Caki2 (cell line): ENCODE measurements at regions not wholly inside any gene's neighbourhood (a gene's known extent, or its start where the extent isn't known, plus 50 kb on each side); places are given as distances from the start of the nearest gene placed in this dataset.
A peak's percentile ranks its signal among the peaks of the same experiment; 100 is the strongest.
"Not testable (repeated sequence)": the region's sequence is repeated elsewhere in the genome, so short reads cannot be mapped to it uniquely, and the experiment has no call there.

Experiments used
- DNase-seq: peaks from one replicate; pipeline ENCODE4 v3.0.0-alpha.2; 2015; ENCODE audit warnings: low read depth
- in situ Hi-C: cut with HindIII; loops from 2 replicates; pipeline ENCODE4 v1.10.0; 2016; ENCODE audit warnings: low sequenced_read_pairs, low pct_unique_long_range_greater_than_20kb, mixed read lengths

DNA sequence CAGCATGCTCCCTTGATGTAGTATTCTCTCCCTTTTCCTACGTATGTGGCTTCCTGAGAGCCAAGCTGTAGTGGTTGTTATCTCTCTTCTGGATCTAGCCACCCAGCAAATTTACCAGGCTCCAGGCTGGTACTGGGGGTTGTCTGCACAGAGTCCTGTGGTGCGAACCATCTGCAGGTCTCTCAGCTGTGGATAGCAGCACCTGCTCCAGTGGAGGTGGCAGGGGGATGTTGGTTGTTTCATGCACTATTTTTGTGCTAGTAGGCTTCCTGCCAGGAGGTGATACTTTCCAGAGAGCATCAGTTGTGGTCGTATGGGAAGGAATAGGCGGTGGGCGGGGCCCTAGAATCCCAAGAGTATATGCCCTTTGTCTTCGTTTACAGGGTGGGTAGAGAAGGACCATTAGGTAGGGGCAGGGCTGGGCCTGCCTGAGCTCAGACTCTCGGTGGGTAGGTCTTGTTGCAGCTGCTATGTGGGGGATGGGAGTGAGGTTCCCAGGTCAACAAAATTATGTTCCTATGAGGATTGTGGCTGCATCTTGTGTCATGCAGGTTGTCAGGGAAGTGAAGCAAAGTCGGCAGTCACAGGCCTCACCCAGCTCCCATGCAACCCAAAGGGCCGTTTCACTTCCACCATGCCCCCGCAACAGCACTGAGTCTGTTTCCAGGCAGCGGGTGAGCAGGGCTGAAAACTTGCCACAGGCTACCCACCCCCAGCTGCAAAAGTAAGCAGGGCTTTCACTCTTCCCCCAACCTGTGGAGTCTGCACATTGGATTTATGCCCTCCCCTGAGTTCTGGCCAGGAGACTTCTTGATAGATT, 1139.5 kb downstream of the BCL11A start:
- DNase-seq: no peak
- in situ Hi-C loops: no loop called here

DNA sequence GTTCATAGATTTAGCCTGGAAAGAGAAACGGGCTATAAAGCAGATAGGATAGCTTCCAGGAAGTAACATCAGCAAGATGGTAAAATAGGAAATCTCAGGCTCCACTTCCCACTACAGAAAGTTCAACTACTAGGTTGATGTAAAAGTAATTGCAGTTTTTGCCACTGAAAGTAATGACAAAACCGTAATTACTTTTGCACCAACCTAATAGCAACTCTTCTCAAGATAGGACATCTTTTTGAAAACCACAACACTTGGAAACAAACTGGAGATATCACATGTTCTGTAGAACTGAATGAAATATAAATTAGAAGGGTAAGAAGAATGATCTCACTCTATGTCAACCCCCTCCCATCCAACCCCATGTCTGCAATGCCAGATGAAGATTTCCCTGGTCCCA, 1154.3 kb downstream of the BCL11A start:
- in situ Hi-C loops: no loop called here
- DNase-seq: no peak

DNA sequence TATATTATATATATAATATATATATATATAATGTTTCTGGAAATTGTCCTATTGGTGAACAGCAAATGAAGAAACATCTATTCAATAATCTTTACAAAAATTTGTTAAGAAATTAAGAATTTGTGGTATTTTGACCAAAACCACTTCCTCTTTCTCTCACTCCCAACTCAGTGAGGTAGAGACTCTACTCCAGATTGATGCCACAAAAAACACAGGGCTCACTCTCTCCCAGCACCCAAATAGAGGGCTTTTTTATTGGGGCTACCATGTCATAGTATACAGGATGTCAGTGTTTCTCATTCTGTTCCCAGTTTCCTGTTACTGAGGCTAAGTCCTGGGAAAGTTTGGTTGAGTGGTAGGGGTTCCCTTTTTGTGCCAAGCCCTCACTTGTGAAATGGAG, 1155.4 kb downstream of the BCL11A start:
- DNase-seq: no peak

DNA sequence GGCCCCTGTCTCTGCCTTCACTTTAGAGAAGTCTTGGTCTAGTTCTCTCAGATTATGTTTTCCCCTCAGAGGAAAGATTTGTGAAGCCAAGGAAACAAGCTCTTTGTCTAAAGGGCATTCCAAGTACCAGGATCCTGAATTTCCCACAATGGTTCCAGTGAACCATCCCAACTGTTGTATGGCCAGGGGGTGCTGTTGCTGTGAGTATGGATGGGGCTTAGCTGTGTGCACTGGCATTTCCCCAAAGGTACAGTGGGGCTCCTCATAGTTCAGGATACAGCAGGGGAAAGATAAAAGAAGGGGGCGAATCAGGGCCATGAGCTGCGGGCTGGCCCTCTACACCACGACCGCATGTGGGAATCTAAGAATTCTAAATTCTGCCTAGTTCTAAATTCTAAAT, 1154.0 kb upstream of the FANCL start:
- DNase-seq: no peak
- in situ Hi-C loops: no loop called here

More for the DNA sequence above, 1155.4 kb downstream of the BCL11A start:
- in situ Hi-C loops: no loop called here

DNA sequence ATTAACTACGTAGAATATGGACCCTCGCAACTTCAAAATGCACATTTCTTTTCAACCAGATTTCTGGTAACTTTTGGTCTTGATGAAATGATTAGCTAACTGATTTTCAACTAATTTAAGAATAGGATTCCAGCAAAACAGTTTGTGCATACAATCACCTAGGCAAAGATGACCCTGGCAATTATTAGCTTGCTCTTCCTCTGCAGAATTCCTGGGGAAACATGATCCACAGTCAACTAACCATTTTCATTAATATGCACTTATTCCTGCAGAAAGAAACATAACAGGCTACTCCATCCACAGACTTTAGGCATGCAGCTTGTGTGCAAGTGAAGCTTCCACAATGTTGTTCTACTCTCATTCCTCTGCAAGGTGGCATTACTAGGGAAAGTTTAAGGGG, 1150.8 kb upstream of the FANCL start:
- DNase-seq: peak; percentile 35
- in situ Hi-C loops: no loop called here

DNA sequence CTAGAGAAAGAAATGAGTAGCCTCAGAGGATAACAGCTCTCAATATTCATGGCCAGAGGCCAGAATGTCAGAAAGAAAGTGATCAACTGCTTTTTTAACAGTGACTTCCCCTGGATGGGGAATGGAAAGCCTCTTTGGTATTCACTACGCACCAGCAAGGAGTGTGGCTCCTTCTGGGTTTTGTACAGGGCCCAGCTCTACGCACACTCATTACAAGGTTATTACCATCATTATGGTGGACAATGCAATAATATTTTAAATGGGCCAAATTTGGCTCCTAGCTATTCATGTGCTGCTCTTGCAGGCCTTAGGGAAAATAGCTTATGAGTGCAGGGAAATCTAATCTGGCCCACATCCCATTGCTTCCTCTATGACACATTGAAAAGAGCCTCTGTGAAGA, 1149.5 kb upstream of the FANCL start:
- in situ Hi-C loops: no loop called here
- no peak for DNase-seq

DNA sequence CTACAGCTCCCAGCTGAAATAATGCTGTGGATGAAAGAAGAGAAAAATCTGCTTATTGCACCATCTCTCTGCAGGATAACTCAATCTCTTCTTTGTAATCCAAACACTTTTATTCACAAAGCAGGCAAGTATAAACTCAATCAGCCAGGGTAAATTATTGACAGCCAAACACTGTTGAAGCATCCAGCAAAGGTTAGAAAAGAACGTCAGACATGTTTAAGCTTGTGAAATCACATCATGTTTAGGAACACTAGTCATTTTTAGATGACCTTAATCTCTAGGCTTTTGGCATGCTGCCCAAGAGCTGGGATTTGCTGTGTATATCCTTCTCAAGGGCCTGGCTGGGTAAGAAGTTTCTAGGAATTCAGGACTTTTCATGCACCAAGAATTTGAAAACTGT, 1148.1 kb upstream of the FANCL start:
- DNase-seq: peak; percentile 88

DNA sequence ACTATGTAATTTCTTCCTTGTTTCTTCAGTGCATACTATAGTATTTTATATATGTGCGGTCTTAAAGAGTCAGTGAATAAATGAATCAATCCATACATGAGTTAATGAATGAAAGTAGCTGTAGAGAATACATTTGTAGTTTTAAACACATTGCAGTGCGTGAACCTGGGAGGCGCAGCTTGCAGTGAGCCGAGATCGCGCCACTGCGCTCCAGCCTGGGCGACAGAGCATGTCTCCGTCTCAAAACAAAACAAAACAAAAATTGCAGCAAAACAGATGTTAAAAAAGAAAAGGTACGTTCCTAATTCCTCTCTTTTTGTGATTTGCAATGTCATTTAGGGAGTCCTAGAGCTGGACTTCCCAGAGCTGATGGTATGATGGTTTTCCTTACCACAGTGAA, 1144.8 kb upstream of the FANCL start:
- no peak for DNase-seq
- in situ Hi-C loops: no loop called here

More for the DNA sequence above, 1148.1 kb upstream of the FANCL start:
- in situ Hi-C loops: no loop called here

DNA sequence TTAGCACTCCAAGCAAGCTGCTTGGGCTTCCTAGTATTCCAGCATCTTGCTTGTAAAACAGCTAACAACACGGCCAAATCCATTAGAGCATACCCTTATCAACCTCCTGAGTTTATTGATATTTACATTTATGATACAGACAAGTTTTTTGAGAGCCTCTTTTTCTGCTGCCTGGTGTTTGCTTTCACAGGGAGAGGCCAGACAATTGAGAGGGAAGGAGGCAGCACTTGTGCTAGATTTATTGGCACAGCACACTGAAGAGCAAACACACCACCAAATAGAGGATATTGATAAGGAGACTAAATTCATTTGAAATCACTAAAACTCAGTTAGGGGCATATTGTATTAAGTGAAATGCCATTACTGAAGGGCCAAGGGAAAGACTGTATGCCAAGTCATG, 1142.3 kb upstream of the FANCL start:
- in situ Hi-C loops: no loop called here
- no peak for DNase-seq

DNA sequence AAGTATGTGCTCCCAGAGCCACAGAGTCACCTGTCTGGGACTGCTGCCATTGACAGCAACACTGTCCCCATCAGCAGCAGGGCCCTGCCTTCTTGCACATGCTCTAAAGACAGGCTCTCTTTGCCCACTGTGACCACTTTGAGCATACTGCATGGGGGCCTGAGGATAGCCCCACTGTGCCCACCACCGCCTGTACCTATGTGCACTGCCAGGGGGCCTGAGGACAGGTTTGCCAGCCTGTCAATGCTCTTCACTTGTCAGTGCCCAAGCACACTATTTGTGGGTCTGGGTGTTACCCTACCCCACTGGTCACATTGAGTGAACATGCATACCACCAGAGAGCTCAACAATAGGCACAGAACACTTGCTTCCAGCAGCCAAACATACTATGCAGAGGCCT, 1137.0 kb upstream of the FANCL start:
- no peak for DNase-seq
- in situ Hi-C loops: no loop called here

DNA sequence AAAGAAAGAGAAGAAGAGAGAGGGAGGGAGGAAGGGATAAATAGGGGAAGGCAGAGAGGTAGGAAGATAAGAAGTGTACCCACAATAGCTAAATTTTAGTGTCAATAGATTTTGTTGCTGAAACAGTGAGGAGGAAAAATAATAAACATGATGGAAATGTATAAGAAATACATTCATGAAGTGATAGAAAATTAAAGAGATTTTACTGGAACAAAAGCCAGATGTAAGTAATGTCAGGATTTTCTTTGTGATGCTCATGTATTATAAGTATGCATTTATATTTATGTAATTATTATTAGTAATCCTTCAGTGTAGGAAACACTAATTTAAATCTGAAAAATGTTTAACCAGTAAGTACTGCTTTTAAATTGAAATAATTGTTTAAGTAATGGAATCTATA, 1125.2 kb upstream of the FANCL start:
- in situ Hi-C loops: no loop called here
- no peak for DNase-seq

DNA sequence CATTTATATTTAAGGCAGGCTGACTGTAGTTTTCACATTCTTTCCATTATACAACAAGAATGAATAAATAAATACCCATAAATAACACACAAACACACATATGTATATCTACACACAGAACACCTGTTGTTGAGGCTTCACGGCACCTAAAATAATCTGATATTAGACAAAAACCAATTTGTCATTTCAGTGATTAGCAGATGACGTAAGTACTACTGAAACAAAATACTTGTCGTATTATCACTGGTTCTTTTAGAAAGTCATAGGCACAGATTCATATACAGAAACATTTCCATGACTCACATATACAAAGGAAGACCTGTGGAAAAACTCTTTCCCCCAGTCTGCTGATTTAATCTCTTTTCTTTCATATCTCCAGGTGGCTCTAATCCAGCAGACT, 1113.4 kb upstream of the FANCL start:
- no peak for DNase-seq
- in situ Hi-C loops: no loop called here

DNA sequence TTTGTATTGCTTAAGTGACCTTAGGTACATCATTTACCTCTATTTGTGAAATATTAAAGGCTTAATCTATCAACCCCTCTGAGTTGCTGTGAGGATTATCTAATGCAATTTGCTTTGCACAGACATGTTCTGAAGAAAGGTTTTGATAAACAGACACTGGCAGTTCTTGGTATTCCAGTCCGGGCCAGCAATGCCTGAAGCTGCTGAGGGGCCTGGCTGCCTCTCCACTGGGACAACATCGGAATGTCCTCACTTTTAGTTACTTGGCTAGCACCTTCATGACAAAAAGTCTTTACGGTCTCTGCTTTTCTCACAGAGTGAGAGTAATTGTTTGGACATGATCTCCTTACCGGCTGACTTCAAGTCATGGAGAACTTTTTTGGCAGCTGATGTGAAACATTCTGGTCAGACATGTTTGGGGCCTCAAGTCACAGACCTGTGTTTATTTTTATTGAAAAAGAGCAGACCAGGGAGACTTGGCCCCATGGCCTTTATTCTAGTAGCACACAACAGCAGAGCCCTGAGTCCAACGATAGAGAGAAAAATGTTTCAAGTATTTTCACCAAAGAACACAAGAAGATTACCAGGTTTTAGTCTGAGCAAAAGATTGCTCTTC, 1112.3 kb upstream of the FANCL start:
- no peak for DNase-seq
- in situ Hi-C loops: no loop called here

DNA sequence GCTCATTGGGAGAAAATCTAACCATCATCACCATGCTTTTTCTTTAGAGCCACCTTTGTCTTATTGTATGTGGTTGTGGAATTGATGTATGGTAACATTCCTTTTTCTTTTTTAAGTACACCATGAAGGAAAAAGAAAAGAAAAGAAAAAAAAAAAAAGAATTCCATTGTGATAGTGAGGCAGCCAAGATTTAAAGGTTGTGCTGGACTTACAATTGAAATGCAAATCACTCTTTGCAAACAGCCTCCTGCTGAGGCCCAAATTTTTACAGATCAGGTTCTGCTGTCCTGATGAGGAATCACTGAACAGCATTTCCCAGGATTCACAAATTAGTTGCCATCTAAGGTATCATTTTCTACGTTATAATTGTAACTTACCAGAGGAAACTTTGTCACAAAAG, 1101.0 kb upstream of the FANCL start:
- in situ Hi-C loops: no loop called here

DNA sequence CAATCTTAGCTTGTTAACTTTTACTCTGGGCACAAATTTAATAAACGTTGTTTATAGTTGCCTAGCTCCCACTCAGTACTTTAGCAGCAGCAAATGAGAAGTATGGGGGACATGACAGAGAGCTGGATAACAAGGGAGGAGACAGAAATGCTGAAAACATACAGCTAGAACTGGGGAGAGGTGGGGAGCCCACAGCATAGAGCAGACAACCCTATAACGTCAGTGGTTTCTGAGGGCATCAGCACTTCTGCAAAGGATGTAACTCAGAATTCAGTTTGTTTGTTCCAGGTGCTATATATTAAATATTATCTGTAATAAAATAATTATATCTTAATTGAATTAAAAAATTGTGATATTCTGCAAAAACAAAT, 1098.7 kb upstream of the FANCL start:
- in situ Hi-C loops: no loop called here
- DNase-seq: no peak

More for the DNA sequence above, 1101.0 kb upstream of the FANCL start:
- no peak for DNase-seq

DNA sequence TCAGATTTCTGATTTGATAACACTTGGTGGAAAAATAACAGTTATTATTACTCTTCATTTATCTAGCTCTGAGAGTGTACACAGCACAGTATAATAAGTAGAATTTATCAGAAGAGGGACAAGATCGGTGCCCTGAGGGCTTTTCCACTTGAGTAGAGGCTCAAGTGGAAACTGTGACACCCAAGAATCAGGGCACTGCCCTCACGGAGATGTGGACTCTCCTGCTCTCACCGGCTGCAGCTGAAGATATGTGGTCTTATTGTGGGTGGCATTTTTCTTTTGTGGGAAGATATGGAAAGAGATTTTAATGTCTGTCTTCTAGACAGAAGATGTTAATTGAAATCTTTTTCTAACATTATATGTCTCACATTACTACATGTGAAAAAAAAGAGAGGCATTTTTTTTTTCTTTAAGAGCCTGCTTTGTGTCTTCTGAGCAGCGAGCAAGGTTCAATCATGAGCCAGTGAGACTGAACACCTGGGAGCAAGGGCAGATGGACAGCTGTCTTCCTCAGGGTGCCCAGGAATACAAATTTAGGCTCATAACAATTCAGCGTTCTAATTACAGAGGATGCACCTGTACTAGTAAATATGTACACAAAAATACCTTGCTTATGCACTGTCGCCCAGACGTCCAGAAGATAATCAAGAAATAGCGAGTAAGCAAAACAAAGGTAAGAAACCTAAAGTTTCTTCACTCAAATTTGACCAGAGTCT, 1098.2 kb upstream of the FANCL start:
- DNase-seq: no peak
- in situ Hi-C loops: no loop called here

DNA sequence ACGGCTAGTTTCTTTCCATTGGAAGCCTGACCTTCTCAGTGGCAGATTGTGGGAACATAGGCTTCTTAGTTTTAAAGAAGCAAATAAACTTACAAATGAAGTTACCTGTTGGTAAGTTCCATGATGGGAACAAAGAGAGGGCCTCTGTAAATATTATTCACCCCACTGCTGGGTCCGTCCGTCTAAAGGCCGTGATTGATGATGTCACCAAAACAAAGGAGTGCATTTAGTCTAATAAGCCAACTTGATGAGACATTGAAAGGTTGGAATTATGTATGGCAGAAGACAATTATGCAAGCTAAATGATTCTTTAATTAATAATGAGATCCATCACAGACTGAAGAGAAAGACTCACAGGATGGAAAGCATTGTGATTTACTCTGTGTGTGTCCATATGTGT, 1091.9 kb upstream of the FANCL start:
- in situ Hi-C loops: no loop called here
- no peak for DNase-seq

DNA sequence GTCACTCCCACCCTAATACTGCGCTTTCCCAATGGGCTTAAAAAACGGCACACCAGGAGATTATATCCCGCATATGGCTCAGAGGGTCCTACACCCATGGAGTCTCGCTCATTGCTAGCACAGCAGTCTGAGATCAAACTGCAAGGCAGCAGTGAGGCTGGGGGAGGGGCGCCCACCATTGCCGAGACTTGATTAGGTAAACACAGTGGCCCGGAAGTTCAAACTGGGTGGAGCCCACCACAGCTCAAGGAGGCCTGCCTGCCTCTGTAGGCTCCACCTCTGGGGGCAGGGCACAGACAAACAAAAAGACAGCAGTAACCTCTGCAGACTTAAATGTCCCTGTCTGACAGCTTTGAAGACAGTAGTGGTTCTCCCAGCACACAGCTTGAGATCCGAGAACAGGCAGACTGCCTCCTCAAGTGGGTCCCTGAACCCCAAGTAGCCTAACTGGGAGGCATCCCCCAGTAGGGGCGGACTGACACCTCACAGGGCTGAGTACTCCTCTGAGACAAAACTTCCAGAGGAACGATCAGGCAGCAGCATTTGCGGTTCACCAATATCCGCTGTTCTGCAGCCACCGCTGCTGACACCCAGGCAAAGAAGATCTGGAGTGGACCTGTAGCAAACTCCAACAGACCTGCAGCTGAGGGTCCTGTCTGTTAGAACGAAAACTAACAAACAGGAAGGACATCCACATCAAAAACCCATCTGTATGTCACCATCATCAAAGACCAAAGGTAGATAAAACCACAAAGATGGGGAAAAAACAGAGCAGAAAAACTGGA, 1085.6 kb upstream of the FANCL start:
- in situ Hi-C loops, DNase-seq: not testable (repeated sequence)

DNA sequence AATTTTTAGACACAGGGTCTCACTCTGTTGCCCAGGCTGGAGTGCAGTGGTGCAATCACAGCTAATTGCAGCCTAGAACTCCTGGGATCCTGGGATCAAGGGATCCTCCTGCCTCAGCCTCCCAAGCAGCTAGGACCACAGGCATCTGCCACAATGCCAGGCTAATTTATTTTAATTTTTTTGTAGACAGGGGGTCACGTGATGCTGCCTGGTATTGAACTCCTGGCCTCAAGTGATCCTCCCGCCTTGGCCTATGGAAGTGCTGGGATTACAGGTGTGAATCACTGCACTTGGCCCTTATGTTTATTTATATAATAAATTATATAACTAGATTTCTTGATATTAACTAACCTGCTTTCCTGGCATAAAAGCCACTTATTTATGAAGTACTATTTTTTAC, 1081.7 kb upstream of the FANCL start:
- in situ Hi-C loops: no loop called here
- DNase-seq: no peak
